GM21367 (cell line): ENCODE measurements at regions not wholly inside any gene's neighbourhood (a gene's known extent, or its start where the extent isn't known, plus 50 kb on each side); places are given as distances from the start of the nearest gene placed in this dataset.

Experiments used
- ATAC-seq: cut with Tn5 transposase; IDR thresholded peaks from one replicate; pipeline ENCODE4 v1.9.1; 2021; ENCODE audit not compliant: unreplicated experiment

DNA sequence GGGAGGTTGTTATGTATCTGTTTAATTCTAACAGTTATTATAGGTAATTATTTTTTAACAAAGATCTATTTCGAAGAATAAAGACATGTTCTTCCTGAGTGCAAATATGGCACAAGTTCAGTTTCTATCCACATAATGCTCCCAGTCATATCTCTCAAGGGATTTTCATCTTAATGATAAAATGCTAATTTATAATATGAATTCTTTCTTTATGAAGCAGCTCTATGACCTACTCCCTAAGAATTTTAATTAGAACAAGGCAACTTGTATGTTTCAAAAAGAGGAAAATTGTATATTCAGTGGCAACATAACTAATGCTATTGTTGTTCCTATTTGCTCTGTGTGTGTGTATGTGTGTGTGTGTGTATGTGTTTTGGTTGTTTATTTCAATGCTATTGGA, 1222.1 kb upstream of the NCAM2 start:
- no peak for ATAC-seq

DNA sequence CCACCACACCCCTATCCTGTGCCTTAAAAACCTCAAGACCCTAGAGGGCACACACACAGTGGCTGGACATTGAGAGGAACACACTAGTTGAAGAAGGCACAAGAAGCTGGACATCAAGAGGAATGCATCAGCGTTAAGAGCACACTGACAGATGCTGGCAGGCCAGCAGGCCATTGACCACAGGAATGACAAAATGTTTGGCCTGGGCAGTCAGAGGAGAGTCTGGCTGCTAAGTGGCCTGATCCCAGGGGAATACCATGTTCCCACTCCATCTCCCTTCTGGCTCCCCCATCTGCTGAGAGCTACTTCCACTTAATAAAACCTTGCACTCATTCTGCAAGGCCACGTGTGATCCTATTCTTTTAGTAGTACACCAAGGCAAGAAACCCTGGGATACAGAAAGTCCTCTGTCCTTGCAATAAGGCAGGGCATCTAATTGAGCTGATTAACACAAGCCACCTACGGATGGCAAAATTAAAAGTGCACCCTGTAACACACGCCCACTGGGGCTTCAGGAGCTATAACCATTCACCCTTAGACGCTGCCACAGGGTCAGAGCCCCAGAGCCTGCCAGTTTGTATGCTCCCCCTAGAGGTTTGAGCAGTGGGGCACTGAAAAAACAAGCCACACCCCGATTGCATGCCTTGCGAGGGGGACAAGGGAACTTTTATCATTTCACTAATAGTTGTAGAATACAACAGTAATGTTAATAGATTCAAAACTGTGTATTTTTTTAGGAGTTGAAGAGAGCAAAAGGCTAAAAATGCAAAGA, 1216.1 kb upstream of the NCAM2 start:
- ATAC-seq: no peak

DNA sequence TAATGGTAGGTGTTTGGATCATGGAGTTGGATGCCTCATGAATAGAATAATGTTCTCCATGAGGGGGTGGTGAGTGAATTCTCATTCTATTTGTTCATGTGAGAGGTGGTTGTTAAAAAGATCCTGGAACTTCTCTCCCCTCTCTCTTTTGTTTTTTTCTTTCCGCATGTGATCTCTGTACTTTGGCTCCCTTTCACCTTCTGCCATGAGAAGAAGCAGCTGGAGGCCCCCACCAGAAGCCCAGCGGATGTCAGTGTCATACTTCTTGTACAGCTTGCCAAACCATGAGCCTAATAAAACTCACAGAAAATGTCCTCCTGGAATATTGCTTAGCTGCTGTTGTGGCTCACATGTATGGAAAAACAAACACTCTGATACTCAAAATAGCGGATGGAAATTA, 1212.3 kb upstream of the NCAM2 start:
- no peak for ATAC-seq

DNA sequence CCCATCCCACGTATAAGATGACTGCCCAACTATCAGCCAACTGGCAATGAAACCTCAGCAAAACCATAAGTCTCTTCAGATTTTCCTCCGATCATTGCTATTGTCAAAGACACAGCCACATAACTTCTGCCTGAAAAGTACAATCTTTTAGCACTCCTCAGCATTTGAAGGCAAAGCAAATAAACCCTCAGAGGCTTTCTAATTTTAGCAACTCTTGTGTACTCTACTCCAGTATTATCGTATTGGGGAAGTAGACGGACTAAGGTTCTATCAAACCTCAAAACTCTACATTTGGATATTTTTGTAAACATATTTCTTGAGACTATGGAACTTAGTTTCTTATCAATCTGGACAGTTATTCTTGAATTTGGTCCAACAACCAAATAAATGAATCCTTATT, 1206.2 kb upstream of the NCAM2 start:
- ATAC-seq: no peak

DNA sequence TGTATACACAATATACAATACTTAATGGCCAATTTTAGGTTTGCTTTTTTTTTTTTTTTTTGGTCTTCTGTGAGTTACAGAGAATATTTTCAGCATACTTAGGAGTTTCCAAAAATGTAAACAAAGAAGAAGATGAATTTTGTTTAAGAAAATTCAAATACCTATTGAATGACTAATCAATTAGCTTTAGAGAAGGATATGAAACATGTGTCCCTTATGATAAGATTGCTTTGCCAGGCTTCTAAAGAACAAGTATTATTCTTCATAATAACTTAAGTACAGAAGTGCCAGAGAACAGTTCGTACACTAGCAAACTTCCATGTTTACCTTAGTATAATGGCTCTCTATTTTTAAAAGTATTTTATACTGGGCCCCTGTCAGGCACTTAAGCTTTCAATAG, 1191.0 kb upstream of the NCAM2 start:
- ATAC-seq: no peak

DNA sequence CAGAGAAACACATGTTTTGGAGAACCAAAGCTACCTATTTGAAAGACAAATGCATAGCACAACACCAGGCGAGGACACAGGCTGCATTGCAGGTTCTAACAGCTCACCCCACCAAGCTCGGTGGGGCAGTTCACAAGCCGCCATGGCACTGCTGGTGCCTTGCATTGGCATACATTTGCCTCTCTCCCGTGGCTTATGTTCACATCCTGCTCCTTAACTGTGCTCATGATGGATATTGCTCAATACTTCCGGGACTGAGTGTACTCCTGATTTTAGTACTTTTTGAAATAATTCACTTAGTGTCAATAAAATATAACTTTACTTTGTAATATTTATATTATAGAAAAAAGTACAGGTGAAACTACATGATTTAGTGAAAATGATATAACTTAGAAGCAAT, 1187.4 kb upstream of the NCAM2 start:
- ATAC-seq: no peak

DNA sequence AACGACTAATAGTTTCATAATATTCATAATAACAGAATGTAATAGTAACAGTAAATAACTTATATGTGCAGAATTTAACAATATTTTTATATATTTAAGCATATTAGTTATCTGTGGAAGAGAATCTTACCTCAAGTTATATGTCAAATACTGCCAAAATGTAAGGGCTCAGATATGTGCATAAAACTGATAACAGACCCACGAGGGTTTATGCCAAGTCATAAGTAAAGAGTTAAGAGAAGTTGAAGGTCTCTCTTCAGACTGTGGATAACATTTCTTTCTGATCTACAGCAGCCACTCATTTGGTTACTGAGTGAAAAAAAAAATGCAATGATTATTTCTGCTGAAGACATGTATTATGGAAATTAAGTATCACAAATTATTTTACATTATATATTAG, 1167.8 kb upstream of the NCAM2 start:
- no peak for ATAC-seq

DNA sequence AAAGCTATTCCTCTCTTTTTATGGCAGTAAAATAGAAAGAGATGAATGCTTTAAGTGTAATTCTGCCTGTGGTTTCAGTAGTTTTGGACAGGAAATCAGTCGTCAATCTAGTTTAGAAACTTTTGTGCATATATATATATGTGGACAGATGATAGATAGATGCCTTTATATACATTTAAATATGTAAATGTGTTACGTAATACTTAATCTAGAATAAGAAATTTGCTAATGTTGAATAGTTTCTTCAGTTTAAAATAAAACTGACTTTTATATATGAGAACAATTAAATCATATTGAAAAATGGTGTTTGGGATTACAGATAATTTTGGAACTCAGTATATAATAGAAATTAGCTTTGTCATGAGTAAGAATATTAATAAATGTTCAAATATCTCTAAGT, 1165.7 kb upstream of the NCAM2 start:
- ATAC-seq: no peak

DNA sequence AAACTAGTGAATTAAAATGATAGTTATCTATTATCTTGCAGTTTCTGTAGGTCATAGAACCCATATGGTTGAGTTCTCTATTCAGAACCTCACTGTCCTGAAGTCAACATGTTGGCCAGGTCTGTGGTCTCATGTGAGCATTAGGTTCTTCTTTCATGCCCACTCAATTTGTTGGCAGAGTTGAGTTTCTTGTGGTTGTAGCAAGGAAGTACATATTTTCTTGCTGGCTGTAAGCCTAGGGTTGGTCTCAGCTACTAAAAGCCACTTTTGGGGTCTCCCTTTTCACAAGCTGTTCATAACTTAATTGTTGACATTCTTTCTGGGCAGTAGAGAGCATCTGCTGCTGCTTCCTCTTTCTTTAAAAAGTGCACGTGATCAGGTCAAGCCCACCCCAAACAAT, 1165.1 kb upstream of the NCAM2 start:
- no peak for ATAC-seq

DNA sequence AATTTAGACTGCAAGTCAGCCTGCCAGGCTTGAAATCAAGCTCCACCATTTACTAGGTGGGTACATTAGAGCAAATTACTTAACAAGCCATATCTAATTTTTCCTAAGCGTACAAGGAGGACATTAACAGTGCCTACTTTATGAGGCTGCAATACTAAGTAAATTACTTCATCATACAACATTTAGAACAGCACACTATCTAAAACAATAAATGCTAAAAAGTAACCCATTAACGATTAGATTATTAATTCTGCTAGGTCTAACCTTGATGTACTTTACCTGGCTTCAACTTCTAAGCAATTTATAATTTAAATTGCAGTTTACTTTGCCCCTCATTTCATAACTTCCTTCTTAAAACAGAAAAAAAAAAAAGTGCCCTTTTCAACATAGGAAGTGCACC, 1155.6 kb upstream of the NCAM2 start:
- no peak for ATAC-seq

DNA sequence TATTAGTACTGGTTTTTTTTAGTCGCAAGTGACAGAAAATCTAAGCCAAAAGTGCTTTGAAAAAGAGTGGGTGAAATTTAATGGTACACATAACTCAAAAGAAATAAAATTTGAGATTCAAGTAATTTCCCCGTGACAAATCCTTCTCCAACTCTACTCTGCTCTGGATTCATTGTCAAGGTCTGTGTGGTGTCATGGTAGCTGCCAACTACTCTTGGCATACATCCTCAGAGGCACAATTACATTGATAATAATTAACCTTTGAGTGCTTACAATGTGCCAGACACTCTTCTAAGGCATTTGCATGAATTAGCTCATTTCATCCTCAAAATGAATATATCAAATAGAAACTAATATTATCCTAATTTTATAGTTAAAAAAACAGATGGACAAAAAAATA, 1153.9 kb upstream of the NCAM2 start:
- ATAC-seq: no peak

DNA sequence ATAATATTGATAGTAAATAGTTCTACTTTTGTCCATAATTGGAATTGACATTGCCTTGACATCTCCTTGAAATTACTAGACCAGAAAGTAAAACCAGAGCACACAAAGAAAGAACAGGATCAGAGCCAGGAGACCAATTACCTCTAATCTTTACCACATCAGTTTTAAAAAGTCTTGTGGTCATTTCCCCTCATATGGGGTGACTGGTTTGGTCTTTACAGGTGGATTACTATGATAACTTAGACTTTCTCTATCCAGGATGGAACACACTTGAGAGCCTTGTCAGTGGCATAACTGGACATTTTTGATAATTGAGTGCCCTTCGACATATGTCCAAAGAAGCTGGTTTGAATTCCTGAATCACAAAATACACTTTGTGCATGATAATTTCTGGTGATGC, 1148.1 kb upstream of the NCAM2 start:
- ATAC-seq: no peak

DNA sequence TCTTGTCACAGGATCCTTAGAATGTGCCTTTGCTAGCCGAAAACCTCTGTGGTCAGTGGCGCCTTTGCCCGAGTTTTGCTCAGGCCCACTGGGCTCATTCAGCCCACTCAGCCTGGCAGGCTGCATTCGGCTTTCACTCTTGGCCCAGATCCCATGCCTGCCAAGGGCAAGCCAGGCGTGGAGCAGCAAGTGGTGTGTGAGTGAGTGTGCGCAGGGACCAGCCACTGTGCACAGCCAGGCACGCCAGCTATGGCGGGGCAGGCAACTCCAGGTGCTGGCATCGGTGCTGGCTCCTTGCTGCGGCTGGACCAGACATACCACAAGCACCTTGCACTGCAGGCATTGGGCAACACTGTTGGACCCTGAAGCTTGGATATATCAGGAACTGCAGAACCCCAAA, 1145.1 kb upstream of the NCAM2 start:
- ATAC-seq: no peak

DNA sequence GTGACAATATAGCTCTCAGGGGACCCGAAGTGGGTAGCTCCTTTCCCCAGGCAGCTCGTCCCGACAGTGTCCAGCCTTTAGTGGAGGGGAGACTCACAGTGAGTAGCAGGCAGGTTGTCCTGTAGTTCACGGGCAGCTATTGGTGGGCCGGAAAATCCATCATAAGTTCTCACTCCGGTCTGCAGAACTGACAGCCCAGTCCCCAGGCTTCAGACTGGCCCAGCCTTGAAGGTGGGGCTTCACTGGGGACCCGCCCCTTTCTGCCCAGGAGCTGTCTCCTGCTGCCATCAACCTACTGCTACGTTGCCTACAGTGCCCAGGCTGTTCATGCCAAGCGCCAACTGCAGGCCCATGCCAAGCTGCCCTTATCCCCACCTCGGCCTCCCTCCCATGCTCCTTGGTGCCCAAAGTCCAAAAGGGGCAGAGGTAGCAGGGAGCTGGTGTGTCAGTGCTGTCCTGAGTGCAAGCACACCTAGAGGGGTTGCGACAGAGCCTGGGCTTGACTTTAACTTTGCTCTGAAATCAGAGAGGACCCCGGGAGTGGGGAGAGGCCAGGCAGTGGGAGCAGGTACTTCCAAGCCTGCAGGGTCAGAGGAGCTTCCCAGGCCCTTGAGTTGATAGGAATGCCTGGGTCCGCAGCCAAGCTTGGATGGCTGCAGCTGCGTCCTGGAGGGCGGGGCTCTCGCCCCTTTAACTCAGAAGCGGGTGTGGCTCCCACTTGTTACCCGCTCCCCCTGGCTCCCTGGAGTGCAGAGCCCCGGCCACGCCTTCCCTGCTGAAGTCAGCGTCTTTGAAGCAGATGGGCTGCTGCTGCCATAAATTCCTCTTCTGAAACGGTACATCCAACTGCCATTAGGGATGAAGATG, 1144.3 kb upstream of the NCAM2 start:
- no peak for ATAC-seq

DNA sequence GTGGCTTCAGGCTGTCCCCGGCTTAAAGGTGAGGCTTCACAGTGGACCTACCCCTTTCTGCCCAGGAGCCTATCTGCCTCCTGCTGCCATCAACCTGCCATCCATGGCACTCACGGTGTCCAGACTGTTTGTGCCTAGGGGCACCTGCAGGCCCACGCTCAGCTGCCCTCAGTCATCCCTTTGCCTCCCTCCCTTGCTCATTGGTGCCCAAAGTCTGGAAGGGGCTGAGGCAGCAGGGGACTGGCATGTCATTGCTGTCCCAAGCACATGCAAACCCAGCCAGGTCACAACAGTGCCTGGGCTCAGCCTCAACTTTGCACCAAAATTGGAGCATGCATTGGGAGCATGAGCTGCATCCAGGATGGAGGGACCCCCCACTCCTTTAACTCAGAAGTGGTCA, 1142.7 kb upstream of the NCAM2 start:
- no peak for ATAC-seq

DNA sequence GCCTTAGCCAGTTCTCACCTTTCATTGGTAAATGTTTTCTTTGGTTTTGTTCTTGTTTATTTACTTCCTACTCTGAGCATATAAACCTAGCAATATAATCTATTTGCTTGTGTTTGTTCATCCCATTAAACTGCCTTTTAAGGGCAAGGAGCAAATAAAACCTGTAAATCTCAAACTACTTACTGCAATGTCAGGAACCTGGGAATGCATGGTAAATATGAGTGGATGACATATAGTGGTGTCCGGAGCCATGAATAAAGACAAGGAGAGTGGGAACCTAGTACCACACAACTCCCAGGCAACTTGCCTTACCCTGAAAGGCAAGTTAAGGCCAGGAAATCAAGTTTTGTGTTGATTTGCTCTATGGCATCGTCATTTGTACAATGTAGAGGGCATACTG, 1133.7 kb upstream of the NCAM2 start:
- ATAC-seq: no peak

DNA sequence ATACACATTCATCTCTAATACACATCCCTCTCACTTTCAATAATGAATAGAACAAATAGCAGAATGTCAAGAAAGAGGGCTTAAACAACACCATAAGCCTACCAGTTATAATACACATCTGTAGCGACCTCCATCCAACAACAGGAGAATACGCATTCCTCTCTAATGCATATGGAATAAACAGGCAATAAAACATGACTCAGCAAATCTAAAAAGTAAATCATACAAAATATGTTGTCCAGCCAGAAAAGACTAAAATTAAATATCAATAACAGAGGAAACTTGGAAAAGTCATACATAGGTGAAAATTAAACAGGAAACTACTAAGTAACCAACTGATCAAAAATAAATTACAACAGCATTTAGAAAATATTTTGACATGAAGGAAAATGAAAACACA, 1127.5 kb upstream of the NCAM2 start:
- no peak for ATAC-seq

DNA sequence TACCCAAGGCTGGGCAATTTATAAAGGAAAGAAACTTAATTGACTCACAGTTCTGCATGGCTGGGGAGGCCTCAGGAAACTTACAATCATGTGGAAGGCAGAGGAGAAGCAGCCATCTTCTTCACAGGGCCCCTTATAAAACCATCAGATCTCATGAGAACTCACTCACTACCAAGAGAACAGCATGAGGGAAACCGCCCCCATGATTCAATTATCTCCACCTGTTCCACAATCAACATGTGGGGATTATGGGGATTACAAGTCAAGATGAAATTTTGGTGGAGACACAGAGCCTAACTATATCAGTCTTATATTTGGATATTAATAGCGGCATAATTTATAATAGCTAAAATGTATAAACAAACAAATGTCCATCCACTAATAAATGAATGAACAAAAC, 1123.7 kb upstream of the NCAM2 start:
- no peak for ATAC-seq

DNA sequence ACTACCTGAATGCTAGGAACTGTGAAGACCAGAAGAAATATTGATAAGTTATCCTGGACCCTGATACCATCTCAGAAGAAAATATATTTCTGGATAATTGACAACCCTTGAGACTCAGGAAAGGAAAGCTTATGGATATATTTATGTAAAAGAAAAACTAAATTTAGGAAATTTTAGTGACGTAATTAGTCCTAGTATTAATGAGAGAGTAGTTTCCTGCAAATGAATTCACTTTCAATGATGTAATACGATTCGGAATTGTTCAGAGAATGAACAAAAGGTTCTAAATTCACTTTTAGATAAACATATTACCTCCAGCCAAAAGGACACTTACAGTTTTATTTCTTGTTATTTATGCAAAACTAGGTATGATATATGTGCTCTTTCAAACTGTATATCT, 1120.1 kb upstream of the NCAM2 start:
- ATAC-seq: no peak

DNA sequence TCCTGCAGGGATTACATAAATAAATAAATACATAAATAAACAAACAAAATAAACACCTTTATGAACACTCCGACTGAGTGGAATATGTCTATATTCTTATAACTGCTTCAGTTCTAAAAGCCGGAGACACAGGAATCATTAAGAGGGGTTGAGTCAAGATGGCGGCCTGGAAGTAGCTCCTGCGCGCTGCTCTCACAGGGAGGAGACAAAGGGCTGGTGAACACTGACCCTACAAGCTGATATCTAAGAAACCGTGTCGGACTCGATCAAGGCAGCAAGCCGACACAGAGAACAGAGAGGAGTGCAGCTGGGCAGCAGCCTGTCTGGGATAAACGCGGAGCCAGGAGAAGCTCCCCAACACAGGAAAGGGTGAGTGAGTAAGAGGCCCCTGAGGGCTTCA, 1098.6 kb upstream of the NCAM2 start:
- ATAC-seq: no peak

DNA sequence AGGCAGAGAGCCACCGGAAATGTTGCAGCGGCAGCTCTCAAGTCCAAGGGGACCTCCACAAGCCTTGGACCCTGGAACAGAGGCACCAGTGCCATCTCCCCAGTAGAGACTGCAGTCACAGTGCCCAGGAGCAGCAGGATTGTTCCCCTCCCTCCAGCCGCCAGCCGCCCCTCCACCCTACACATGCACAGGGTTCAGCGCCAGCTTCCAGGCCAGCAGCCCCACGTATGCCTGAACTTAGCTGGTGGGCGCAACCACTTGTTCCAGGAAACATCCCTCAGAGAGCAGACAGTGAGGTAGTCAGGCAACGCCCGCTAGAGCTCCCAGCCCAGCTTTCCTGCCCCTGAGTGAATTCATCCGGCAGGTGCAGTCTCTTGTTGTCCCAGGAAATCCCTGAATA, 1098.1 kb upstream of the NCAM2 start:
- no peak for ATAC-seq

DNA sequence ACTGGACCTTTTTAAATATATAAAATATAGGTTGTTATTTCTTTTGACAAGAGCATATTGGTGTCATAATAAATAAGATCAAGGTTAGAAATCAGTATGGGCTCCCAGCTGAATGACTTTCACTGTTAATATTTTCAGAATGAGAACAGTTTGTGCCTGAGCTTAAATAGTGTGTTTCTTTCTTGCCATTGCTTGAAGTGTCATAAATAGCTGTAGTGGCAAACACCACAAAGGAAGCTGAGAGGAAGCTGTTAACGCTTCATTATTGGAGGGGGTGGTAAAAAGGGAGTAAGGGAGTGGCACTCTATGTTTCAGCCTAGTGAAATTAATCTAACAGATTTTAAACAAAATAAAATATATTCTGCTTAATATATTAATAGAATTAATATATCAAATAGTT, 1089.8 kb upstream of the NCAM2 start:
- no peak for ATAC-seq

DNA sequence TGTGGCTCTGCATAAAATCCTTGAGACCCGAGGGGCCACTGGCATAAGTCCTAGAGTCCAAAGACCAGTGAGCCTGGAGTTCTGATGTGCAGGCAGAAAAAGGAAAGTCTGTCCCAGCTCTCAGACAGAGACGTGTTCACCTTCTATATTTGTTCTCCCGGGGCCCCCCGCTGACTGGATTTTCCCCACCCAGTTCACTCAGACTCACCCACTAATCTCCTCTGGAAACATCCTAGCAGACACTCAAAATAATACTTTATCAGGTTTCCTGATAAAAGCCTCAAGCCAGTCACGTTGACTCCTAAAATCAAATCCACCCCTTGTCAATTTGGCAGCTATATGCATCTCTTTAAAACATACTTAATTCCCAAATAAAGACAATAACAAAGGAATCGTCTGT, 1084.2 kb upstream of the NCAM2 start:
- no peak for ATAC-seq
